ENCODE measurements at regions not wholly inside any gene's neighbourhood (a gene's known extent, or its start where the extent isn't known, plus 50 kb on each side); places are given as distances from the start of the nearest gene placed in this dataset.
"Not testable (repeated sequence)": the region's sequence is repeated elsewhere in the genome, so short reads cannot be mapped to it uniquely, and the experiment has no call there.

GRCh38 chr3:87576752-87577151 is 300.4 kb upstream of the POU1F1 start:
- DNase-seq (ENCODE audit: low spot score): no peak

- no peak for DNase-seq (ENCODE audit: low spot score)
These were observed 299.2 kb upstream of the POU1F1 start for GRCh38 chr3:87575550-87575949.

DNA sequence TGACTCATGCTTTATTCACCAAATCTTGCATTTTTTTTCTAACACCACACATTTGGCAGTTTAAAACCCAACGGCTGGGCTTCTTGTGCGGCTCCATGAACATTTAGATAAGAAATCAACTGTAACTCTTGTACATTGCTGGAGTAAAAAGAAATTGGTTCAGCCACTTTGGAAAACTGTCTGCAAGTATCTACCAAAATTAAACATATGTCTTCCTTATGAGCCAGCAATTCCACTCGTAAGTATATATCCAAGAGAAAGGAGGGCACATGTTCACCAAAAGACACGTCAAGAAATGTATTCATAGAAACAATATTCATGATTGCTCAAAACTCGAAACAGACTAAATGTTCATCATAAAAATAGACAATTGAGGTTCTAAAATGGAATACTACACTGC is 291.9 kb upstream of the POU1F1 start:
- no peak for DNase-seq (ENCODE audit: low spot score)

- no peak for DNase-seq (ENCODE audit: low spot score)
These were observed 288.1 kb upstream of the POU1F1 start for GRCh38 chr3:87564438-87564837.

- DNase-seq (ENCODE audit: low spot score): no peak
These were observed 287.3 kb upstream of the POU1F1 start for GRCh38 chr3:87563712-87564111.

DNA sequence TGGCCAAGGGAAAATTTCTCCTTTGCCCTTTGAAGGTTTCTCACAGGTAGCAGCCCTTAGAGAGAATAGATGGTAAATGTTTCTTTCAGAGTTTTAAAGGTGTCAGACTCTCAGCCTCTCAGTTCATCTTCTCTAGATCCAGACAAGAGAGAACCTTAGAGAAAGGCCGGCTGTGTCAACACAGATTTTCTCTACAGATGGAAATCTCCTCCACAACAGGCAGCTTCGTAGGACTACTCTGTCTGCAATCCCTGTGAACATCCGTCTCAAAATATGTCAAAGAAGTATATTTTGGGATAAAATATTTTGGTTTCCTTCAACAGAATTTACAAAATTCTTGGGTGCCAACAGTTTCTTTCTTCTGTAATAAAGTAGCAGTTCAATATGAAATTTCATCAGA is 282.1 kb upstream of the POU1F1 start:
- DNase-seq (ENCODE audit: low spot score): no peak

GRCh38 chr3:87555290-87555689 is 278.9 kb upstream of the POU1F1 start:
- no peak for DNase-seq (ENCODE audit: low spot score)

- no peak for DNase-seq (ENCODE audit: low spot score)
These were observed 276.7 kb upstream of the POU1F1 start for GRCh38 chr3:87553058-87553457.

DNA sequence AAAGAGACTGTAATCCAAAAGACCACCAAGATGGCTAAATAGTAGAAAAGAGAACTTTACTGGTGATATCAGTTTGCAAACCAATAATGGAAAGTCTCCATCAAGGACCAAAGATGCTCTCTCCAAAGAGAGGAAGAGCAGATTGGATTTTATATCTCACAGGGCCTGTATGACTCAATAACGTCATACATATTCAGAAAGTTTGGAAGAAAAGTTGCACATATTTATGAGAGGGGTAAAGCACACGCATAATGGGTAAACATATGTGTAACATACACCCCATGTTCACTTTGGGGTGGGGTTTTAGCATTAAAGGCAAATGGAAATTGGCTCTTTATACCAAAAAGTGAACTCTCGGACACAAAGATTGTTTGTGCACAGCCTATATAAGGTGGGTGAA is 274.5 kb upstream of the POU1F1 start:
- no peak for DNase-seq (ENCODE audit: low spot score)

DNA sequence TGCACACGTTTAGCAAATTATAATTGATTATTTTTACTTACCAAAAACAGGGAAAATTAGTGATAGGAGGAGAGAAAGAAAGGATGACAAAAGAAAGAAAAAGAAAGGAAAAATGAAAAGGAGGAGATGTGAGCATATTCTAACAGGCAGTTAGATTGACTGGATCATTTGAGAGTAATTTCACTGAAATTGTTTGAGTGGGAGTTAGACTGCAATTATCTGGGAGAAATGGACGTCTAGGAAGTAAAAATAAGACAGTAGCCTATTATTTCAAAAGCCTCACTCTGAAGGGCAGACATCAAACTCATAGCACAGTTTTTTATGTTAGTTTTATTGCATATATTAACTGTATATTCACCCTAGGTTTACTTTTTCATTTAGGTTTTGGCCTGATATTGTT is 272.8 kb upstream of the POU1F1 start:
- DNase-seq (ENCODE audit: low spot score): no peak

DNA sequence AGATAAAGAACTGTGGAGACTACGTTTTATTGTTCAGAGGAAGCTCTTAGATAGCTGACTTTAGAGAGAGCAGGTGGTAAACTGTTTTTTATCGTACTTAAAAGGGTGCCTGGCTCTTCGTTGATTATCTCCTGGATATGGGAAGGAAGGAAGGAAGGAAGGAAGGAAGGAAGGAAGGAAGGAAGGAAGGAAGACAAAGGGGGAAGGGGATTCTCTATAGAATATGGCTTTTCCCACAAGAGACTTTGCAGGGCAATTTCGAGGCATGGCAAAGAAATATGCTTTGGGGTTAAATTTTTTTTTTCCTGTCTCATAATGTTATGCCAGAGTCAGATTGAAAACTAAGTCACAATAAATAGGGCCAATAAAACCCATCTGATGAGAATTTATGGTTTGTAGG is 271.9 kb upstream of the POU1F1 start:
- DNase-seq (ENCODE audit: low spot score): no peak

GRCh38 chr3:87546216-87546615 is 269.8 kb upstream of the POU1F1 start:
- DNase-seq (ENCODE audit: low spot score): no peak

GRCh38 chr3:87543408-87543807 is 267.0 kb upstream of the POU1F1 start:
- DNase-seq (ENCODE audit: low spot score): not testable (repeated sequence)

- no peak for DNase-seq (ENCODE audit: low spot score)
These were observed 265.3 kb upstream of the POU1F1 start for GRCh38 chr3:87541723-87542122.

- not testable (repeated sequence) for DNase-seq (ENCODE audit: low spot score)
These were observed 262.3 kb upstream of the POU1F1 start for GRCh38 chr3:87538722-87539121.

- no peak for DNase-seq (ENCODE audit: low spot score)
These were observed 233.0 kb upstream of the POU1F1 start for GRCh38 chr3:87509401-87509800.

DNA sequence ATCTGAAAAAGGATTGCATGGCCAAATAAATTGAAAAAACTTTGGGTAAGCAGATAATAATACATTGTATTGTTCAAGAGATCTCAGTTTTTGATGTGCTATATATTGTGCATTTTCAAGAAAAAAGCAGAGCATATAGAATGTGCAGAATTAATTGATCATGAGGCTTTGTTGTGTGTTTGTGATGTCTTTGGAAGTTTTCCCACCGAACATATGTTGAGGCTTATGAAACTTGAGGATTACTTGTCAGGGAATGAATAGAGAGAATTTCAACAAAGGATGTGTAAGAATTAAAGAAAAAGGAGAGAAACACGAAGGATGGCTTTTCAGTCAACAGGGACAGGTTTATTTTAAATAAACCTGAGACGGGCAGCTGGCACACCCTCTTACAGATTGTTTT is 232.5 kb upstream of the POU1F1 start:
- DNase-seq (ENCODE audit: low spot score): no peak

- DNase-seq (ENCODE audit: low spot score): no peak
These were observed 231.4 kb upstream of the POU1F1 start for GRCh38 chr3:87507753-87508152.

DNA sequence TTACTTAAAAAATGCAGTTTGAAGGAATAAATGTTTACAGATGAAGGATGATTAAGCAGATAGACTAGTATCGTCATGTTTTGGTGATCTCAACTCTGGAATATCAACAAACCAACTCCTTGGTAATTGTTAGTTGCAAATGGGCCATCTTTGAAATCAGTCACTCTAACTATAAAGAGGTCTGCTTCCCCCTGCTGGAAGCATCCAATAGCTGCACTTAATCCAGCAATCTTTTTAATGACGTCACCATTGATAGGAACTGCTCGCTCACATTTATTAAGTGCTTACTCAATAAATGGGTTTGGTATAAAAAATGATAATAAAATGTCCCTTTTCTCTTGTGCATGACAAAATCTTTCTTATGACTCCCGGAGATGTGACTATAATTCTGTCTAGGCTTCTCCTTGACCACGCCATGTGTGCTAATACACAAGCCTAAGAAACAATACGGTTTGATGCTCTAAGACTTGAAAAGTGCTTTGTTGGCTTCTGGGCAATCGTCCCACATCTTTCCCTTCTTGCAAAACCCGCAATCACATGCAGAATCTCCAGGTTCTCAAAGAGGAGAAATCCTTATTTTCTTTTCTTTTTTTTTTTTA is 227.6 kb upstream of the POU1F1 start:
- peak; percentile 13 for DNase-seq (ENCODE audit: low spot score)

- no peak for DNase-seq (ENCODE audit: low spot score)
These were observed 224.7 kb upstream of the POU1F1 start for GRCh38 chr3:87501076-87501475.

- DNase-seq (ENCODE audit: low spot score): no peak
These were observed 222.1 kb upstream of the POU1F1 start for GRCh38 chr3:87498358-87499080.

GRCh38 chr3:87495938-87496337 is 219.6 kb upstream of the POU1F1 start:
- DNase-seq (ENCODE audit: low spot score): no peak

GRCh38 chr3:87494264-87494663 is 217.9 kb upstream of the POU1F1 start:
- DNase-seq (ENCODE audit: low spot score): no peak

DNA sequence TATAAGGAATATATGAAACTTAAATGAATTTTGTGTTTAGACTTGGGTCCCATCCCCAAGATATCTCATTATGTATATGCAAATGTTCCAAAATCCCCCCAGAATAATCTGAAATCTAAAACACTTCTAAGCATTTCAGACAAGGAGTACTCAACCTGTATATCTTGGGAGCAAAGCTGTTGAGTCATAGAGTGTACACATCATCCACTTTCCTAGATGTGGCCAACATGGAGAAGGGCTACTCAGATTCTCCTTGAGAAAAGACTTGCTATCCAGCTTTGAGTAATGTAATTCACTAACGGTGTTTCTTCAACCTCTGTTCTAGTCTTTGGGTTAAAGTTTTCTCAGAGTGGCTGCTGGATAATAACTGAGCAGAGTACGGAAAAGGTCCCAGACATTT is 215.5 kb upstream of the POU1F1 start:
- no peak for DNase-seq (ENCODE audit: low spot score)

Data from putamen (tissue), 1 donor.